H1 (cell line): ENCODE measurements at regions not wholly inside any gene's neighbourhood (a gene's known extent, or its start where the extent isn't known, plus 50 kb on each side); places are given as distances from the start of the nearest gene placed in this dataset.

Experiments
- CTCF ChIA-PET: fragments of 300-600 bp; sonication (Branson Sonifier 250); formaldehyde crosslinking; loops from one replicate; lab custom pipeline; 2021; ENCODE audit not compliant: partially characterized antibody; lab: Charles Lee
- POLR2A ChIA-PET: fragments of 300-600 bp; sonication (Branson Sonifier 250); formaldehyde crosslinking; loops from one replicate; lab custom pipeline; 2021; ENCODE audit warnings: inconsistent platforms; ENCODE audit not compliant: partially characterized antibody; lab: Charles Lee
- DNase-seq, 2 experiments: peaks; one replicate each; pipeline versions ENCODE4 v3.0.0 to v3.0.0-alpha.2; 2010 to 2022; ENCODE audit warnings: low spot score in 2 of 2, low read depth in 1 of 2, mixed read lengths in 1 of 2
- FAIRE-seq: peaks from 2 replicates; lab custom pipeline; 2011; peaks lifted over from hg19 to GRCh38; lab: Jason Lieb, UNC
- H2AFZ ChIP-seq: 2 replicates; pipeline ENCODE4 v1.8.1; 2012; ENCODE audit warnings: low read length, inconsistent platforms
- H2AK5ac ChIP-seq: 2 replicates; pipeline ENCODE4 v1.6.1; 2013; ENCODE audit warnings: low read depth, low read length
- H2BK120ac ChIP-seq: replicated peaks from 2 replicates; pipeline ENCODE3; 2013; ENCODE audit warnings: low read depth, low read length, inconsistent platforms
- H2BK12ac ChIP-seq: 2 replicates; pipeline ENCODE4 v1.6.1; 2013; ENCODE audit warnings: low read depth, low read length
- H2BK15ac ChIP-seq: 2 replicates; pipeline ENCODE4 v1.6.1; 2013; ENCODE audit warnings: low read length
- H2BK20ac ChIP-seq: 2 replicates; pipeline ENCODE4 v1.6.1; 2013; ENCODE audit warnings: low read length
- H2BK5ac ChIP-seq: 2 replicates; pipeline ENCODE4 v1.6.1; 2013; ENCODE audit warnings: low read depth, low read length
- H3K14ac ChIP-seq: 2 replicates; pipeline ENCODE4 v1.6.1; 2013; ENCODE audit warnings: inconsistent platforms; ENCODE audit not compliant: insufficient read length
- H3K18ac ChIP-seq: 2 replicates; pipeline ENCODE4 v1.6.1; 2013; ENCODE audit warnings: low read length; ENCODE audit errors: extremely low read depth
- H3K23ac ChIP-seq: 2 replicates; pipeline ENCODE4 v1.6.1; 2013; ENCODE audit warnings: inconsistent platforms; ENCODE audit not compliant: insufficient read length
- H3K23me2 ChIP-seq: 2 replicates; pipeline ENCODE4 v1.6.1; 2013; ENCODE audit warnings: low read depth, low read length
- H3K27ac ChIP-seq: 2 replicates; pipeline ENCODE4 v1.6.1; 2011; ENCODE audit warnings: low read depth, low read length, inconsistent platforms
- H3K27me3 ChIP-seq, 4 experiments: replicated peaks in 1 of 4; 1 replicate in 1 of 4; 2 replicates in 3 of 4; pipeline versions ENCODE4 v1.6.1 to v1.8.1; 2011 to 2013; ENCODE audit warnings: low read length in 3 of 4, mild to moderate bottlenecking in 3 of 4, inconsistent platforms in 2 of 4, mixed read lengths in 2 of 4, moderate library complexity in 1 of 4; ENCODE audit not compliant: control insufficient read depth in 3 of 4, insufficient read depth in 3 of 4; ENCODE audit errors: extremely low read depth in 1 of 4
- H3K36me3 ChIP-seq, 4 experiments: 2 replicates each; pipeline versions ENCODE4 v1.6.1 to v1.8.1; 2011 to 2013; ENCODE audit warnings: mild to moderate bottlenecking in 4 of 4, low read length in 3 of 4, moderate library complexity in 2 of 4, control low read depth in 1 of 4, inconsistent platforms in 1 of 4; ENCODE audit not compliant: insufficient read depth in 4 of 4, control insufficient read depth in 2 of 4
- H3K4ac ChIP-seq: replicated peaks from 2 replicates; pipeline ENCODE3; 2013; ENCODE audit warnings: low read length, low read depth, mixed read lengths, inconsistent platforms; ENCODE audit not compliant: insufficient read length
- H3K4me1 ChIP-seq, 4 experiments: replicated peaks in 1 of 4; 1 replicate in 1 of 4; 2 replicates in 3 of 4; pipeline versions ENCODE4 v1.6.1 to v1.8.1; 2011 to 2013; ENCODE audit warnings: low read length in 3 of 4, inconsistent platforms in 2 of 4, mixed read lengths in 1 of 4; ENCODE audit not compliant: insufficient read depth in 4 of 4, control insufficient read depth in 3 of 4
- H3K4me2 ChIP-seq, 2 experiments: 2 replicates each; pipeline versions ENCODE4 v1.6.1 to v1.8.1; 2011 to 2013; ENCODE audit warnings: low read depth in 2 of 2, low read length in 2 of 2, control low read depth in 1 of 2, inconsistent platforms in 1 of 2, mild to moderate bottlenecking in 1 of 2; ENCODE audit not compliant: insufficient read depth in 1 of 2
- H3K4me3 ChIP-seq, 4 experiments: fragments of 200-600, 300-600 bp in 1 of 4; sonication (generic), shearing (Covaris generic), sonication (Bioruptor Twin) in 1 of 4; 2 replicates each; pipeline versions ENCODE4 v1.5.1 to v1.8.1; 2011 to 2016; ENCODE audit warnings: low read length in 4 of 4, low read depth in 3 of 4, control low read depth in 2 of 4, inconsistent platforms in 2 of 4, mild to moderate bottlenecking in 2 of 4, mixed read lengths in 1 of 4, moderate library complexity in 1 of 4; ENCODE audit not compliant: insufficient read depth in 2 of 4; ENCODE audit errors: extremely low read depth in 1 of 4
- H3K56ac ChIP-seq: replicated peaks from 2 replicates; pipeline ENCODE3; 2013; ENCODE audit warnings: low read depth, mild to moderate bottlenecking, mixed read lengths, low read length, inconsistent platforms; ENCODE audit not compliant: insufficient read length
- H3K79me1 ChIP-seq: 2 replicates; pipeline ENCODE4 v1.6.1; 2013; ENCODE audit warnings: low read depth, low read length, control low read depth
- H3K79me2 ChIP-seq, 2 experiments: 2 replicates each; pipeline versions ENCODE4 v1.6.1 to v1.8.1; 2012 to 2013; ENCODE audit warnings: low read length in 2 of 2, mild to moderate bottlenecking in 2 of 2, inconsistent platforms in 1 of 2; ENCODE audit not compliant: insufficient read depth in 2 of 2, control insufficient read depth in 1 of 2
- H3K9ac ChIP-seq, 4 experiments: replicated peaks in 1 of 4; 1 replicate in 1 of 4; 2 replicates in 3 of 4; pipeline versions ENCODE4 v1.6.1 to v1.8.1; 2011 to 2013; ENCODE audit warnings: low read depth in 3 of 4, low read length in 3 of 4, control low read depth in 2 of 4, mild to moderate bottlenecking in 2 of 4, moderate library complexity in 2 of 4, inconsistent platforms in 1 of 4; ENCODE audit errors: extremely low read depth in 1 of 4
- H3K9me3 ChIP-seq, 2 experiments: 2 replicates each; pipeline versions ENCODE4 v1.6.1 to v1.8.1; 2012 to 2013; ENCODE audit warnings: mild to moderate bottlenecking in 2 of 2, moderate library complexity in 2 of 2, control low read depth in 1 of 2, inconsistent platforms in 1 of 2, low read depth in 1 of 2, low read length in 1 of 2, mixed read lengths in 1 of 2; ENCODE audit not compliant: insufficient read depth in 2 of 2
- H4K20me1 ChIP-seq, 2 experiments: replicated peaks in 1 of 2; 2 replicates each; pipeline versions ENCODE3 to v1.8.1; 2011 to 2013; ENCODE audit warnings: inconsistent platforms in 2 of 2, low read length in 2 of 2, mild to moderate bottlenecking in 1 of 2; ENCODE audit not compliant: insufficient read depth in 2 of 2, control insufficient read depth in 1 of 2
- H4K5ac ChIP-seq: 2 replicates; pipeline ENCODE4 v1.6.1; 2013; ENCODE audit warnings: low read length, low read depth, mixed read lengths, inconsistent platforms; ENCODE audit not compliant: insufficient read length
- H4K8ac ChIP-seq: 2 replicates; pipeline ENCODE4 v1.8.0; 2013; ENCODE audit warnings: mild to moderate bottlenecking, moderate library complexity, low read length, inconsistent platforms; ENCODE audit not compliant: insufficient read depth; ENCODE audit errors: extremely low read depth
- H4K91ac ChIP-seq: replicated peaks from 2 replicates; pipeline ENCODE3; 2013; ENCODE audit warnings: low read length, mixed read lengths, inconsistent platforms; ENCODE audit not compliant: insufficient read length
- ATF2 ChIP-seq: IDR thresholded peaks from 2 replicates; pipeline ENCODE4 v1.6.1; 2012; ENCODE audit warnings: low read length, inconsistent platforms
- CHD2 ChIP-seq: IDR thresholded peaks from 2 replicates; pipeline ENCODE4 v1.6.1; 2012; ENCODE audit warnings: low read length, improper control_type of control experiment
- WGBS, 2 experiments: shearing (Covaris generic) in 1 of 2; methylation state at CpG; one replicate each; pipeline versions ENCODE4 v1.1.6 to v1.1.7; 2013 to 2015; ENCODE audit warnings: low lambda C conversion rate in 2 of 2, mixed read lengths in 2 of 2, inconsistent platforms in 1 of 2, low coverage in 1 of 2, missing lambda C conversion rate in 1 of 2; ENCODE audit not compliant: insufficient replicate concordance in 2 of 2, insufficient coverage in 1 of 2, insufficient read length in 1 of 2; ENCODE audit errors: extremely low coverage in 1 of 2, missing lambda C conversion rate in 1 of 2; 5-methylcytosine and 5-hydroxymethylcytosine counted together

GRCh38 chr12:77578466-77579220 is 252.1 kb upstream of the NAV3 start:
- ChIA-PET POLR2A (no interaction called here), CTCF (interaction anchor here (0.6 to 1.6 kb wide), 2 partner anchors 107 to 1610 kb away, joined by 4 read pairs; no protein-coding TSS in a partner anchor)
- Histone ChIP-seq H2AFZ (no peak overlapping the region), H3K79me1 (no peaks in the 10 kb centered on the region), H2BK5ac (no peak overlapping the region), H3K79me2 (no peaks in the 10 kb centered on the region), H3K36me3 (no peaks in the 10 kb centered on the region), H3K27me3 (no peaks in the 10 kb centered on the region), H4K91ac (no peak overlapping the region), H2AK5ac (no peak overlapping the region), H3K4ac (no peak overlapping the region), H3K56ac (no peak overlapping the region), H3K9ac (no peak overlapping the region), H3K9me3 (no peaks in the 10 kb centered on the region), H3K18ac (no peak overlapping the region), H3K4me2 (no peak overlapping the region), H3K23ac (no peak overlapping the region), H2BK15ac (no peak overlapping the region), H2BK20ac (no peak overlapping the region), H4K20me1 (no peaks in the 10 kb centered on the region), H4K8ac (no peak overlapping the region), H2BK120ac (no peak overlapping the region), H3K27ac (no peak overlapping the region), H3K4me1 (no peaks in the 10 kb centered on the region), H3K4me3 (no peak overlapping the region), H3K14ac (no peak overlapping the region), H3K23me2 (no peaks in the 10 kb centered on the region), H4K5ac (no peak overlapping the region), H2BK12ac (no peak overlapping the region)
- FAIRE-seq (no peak), DNase-seq (no peak)
- 84% methylated on average over 4 of the region's 4 CpGs; no CpG with 5 or more reads in 1 of the 2 experiments for WGBS, 2 experiments
- TF ChIP-seq CHD2 (no peak), ATF2 (no peak)
